ENCODE measurements at regions not wholly inside any gene's neighbourhood (a gene's known extent, or its start where the extent isn't known, plus 50 kb on each side); places are given as distances from the start of the nearest gene placed in this dataset.
"Not testable (repeated sequence)": the region's sequence is repeated elsewhere in the genome, so short reads cannot be mapped to it uniquely, and the experiment has no call there.

DNA sequence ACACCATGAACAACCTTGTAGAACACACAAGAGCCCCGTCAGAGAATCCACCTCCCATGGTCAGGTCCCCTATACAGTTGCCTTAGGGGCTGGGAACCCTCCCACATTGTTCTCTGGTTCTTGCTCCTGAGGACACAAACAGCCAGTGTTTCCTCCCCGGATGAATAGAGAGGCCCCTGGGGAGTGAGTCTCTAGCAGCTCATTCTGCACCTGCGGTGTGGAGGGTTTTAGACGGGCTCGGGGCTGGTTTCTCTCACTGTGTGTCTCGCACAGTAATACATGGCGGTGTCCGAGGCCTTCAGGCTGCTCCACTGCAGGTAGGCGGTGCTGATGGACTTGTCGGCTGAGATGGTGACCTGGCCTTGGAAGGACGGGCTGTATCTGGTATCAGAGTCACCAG, 1052.1 kb downstream of the TMEM121 start:
- CTCF ChIA-PET = no interaction called here
- POLR2A ChIA-PET (ENCODE audit: low non-redundant PET) = no interaction called here
- TF ChIP-seq CTCF (conservative IDR thresholded peaks at IDR 0.05; ENCODE audit: low read depth) = no peak
- no peak overlapping the region for H3K27ac ChIP-seq
- DNase-seq (ENCODE audit: low spot score) = no peak

GRCh38 chr14:106579084-106579483, 1052.7 kb downstream of the TMEM121 start:
- ChIA-PET POLR2A (ENCODE audit: low non-redundant PET) (no interaction called here), CTCF (no interaction called here)
- DNase-seq (ENCODE audit: low spot score) = no peak
- H3K27ac ChIP-seq = no peak overlapping the region
- TF ChIP-seq CTCF (conservative IDR thresholded peaks at IDR 0.05; ENCODE audit: low read depth) = no peak

GRCh38 chr14:106585692-106586091, 1059.3 kb downstream of the TMEM121 start:
- ChIA-PET CTCF (no interaction called here), POLR2A (ENCODE audit: low non-redundant PET) (no interaction called here)
- no peak for TF ChIP-seq CTCF (conservative IDR thresholded peaks at IDR 0.05; ENCODE audit: low read depth)
- DNase-seq (ENCODE audit: low spot score) = no peak
- no peak overlapping the region for H3K27ac ChIP-seq

DNA sequence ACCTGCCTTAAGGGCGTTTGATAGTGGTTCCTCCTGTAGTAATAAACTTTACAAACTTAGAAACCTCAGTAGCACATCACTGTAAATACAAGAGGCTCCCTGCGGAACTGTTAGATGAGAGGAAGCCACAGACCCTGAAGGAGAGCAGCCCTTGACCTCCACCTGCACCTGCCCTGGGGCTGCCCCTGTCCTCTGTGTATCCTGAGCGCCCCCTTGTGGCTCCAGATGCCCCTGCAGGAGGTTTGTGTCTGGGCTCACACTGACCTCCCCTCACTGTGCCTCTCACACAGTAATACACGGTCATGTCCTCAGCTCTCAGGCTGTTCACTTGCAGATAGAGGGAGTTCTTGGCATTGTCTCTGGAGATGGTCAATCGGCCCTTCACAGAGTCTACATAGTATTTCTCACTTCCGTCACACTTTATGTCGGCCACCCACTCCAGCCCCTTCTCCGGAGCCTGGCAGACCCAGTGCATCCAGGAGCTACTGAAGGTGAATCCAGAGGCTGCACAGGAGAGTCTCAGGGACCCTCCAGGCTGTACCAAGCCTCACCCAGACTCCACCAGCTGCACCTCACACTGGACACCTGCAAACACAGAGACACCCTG, 1059.8 kb downstream of the TMEM121 start:
- CTCF ChIA-PET = interaction anchor here (0.7 kb wide), 3 partner anchors 79 to 242 kb away, joined by 3 read pairs; no protein-coding TSS in a partner anchor
- POLR2A ChIA-PET (ENCODE audit: low non-redundant PET) = no interaction called here
- TF ChIP-seq CTCF (conservative IDR thresholded peaks at IDR 0.05; ENCODE audit: low read depth) = peak; percentile 52
- peak; percentile 8 for DNase-seq (ENCODE audit: low spot score)
- no peak overlapping the region for H3K27ac ChIP-seq

DNA sequence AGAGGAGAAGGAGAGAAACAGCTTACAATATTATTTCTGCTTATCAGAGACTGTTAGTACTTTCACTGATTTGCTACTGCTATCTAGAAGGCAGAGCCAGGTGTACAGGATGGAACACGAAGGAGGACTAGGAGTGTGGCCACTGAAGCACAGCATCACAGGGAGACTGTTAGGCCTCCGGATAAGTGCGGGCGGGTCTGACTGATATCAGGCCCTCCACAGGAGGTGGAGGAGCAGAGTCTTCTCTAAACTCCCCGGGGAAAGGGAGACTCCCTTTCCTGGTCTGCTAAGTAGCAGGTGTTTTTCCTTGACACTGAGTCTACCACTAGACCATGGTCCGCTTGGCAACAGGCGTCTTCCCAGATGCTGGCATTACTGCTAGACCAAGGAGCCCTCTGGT, 1065.2 kb downstream of the TMEM121 start:
- H3K27ac ChIP-seq; DNase-seq (ENCODE audit: low spot score); POLR2A ChIA-PET (ENCODE audit: low non-redundant PET): not testable (repeated sequence)
- CTCF ChIA-PET = interaction anchor here (1.1 kb wide), 1 partner anchor 27 kb away, joined by 3 read pairs; no protein-coding TSS in a partner anchor

GRCh38 chr14:106592115-106592852, 1065.9 kb downstream of the TMEM121 start:
- DNase-seq (ENCODE audit: low spot score); H3K27ac ChIP-seq; POLR2A ChIA-PET (ENCODE audit: low non-redundant PET): not testable (repeated sequence)
- CTCF ChIA-PET = interaction anchor here (1.1 kb wide), 1 partner anchor 27 kb away, joined by 3 read pairs; no protein-coding TSS in a partner anchor

GRCh38 chr14:106599209-106599608, 1072.8 kb downstream of the TMEM121 start:
- no peak for DNase-seq (ENCODE audit: low spot score)
- no peak for TF ChIP-seq CTCF (conservative IDR thresholded peaks at IDR 0.05; ENCODE audit: low read depth)
- ChIA-PET POLR2A (ENCODE audit: low non-redundant PET) (no interaction called here), CTCF (no interaction called here)
- H3K27ac ChIP-seq = no peak overlapping the region
